ENCODE measurements at regions not wholly inside any gene's neighbourhood (a gene's known extent, or its start where the extent isn't known, plus 50 kb on each side); places are given as distances from the start of the nearest gene placed in this dataset.

DNA sequence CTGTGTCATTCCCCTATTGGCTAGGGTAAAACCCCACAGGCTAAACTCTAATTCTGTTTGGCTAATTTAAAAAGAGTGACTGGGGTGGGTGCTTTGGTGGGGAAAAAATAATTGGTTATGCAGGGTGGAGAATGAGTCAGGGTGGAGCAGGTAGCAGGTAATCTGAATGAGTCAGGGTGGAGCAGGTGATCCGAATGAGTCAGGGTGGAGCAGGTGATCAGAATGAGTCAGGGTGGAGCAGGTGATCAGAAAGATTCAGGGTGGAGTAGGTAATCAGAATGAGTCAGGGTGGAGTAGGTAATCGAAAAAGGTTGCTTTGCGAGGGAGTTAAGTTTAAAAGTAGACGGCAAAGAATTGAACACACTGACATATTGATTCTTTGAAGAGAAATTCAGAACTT lies 1218.8 kb upstream of the ATXN8OS start:
- CTCF ChIA-PET, result no interaction called here
- POLR2A ChIA-PET, result no interaction called here
- no peaks in the 10 kb centered on the region for H3K9me3 ChIP-seq (ENCODE audit: control insufficient read depth, insufficient read depth, low read depth, low read length)

DNA sequence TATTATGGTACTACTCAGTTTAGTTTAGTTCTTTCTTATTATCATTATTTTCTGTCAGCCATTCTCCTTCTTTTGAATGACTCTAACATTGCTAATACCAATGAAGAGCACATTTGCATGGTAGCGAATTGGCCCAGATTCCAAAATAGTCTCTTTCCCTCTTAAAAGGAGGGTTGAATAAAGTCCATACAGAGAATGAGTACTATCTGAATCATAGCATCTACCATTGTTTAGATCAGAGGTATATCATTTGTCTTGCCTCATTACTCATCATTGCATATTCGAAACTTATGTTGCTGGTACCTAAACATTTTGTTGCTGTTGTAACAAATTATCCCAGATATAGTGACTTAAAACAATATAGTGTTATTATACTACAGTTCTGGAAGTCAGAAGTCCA lies 1235.3 kb upstream of the ATXN8OS start:
- H3K36me3 ChIP-seq (ENCODE audit: control insufficient read depth in 2 of 2, insufficient read depth in 1 of 2, low read length in 2 of 2), result no peaks in the 10 kb centered on the region
- H3K9me3 ChIP-seq (ENCODE audit: control insufficient read depth, insufficient read depth, low read depth, low read length), result no peaks in the 10 kb centered on the region
- no peak overlapping the region for H3K27ac ChIP-seq (ENCODE audit: extremely low read depth, low read depth, low read length)
- POLR2A ChIA-PET, result no interaction called here
- H3K4me3 ChIP-seq (ENCODE audit: low read depth, low read length), result no peak overlapping the region
- TF ChIP-seq ZNF114 (tag by site-specific recombination; IDR thresholded peaks at IDR 0.05) (no peak), ZNF555 (tag by site-specific recombination; conservative IDR thresholded peaks at IDR 0.05) (no peak)
- CTCF ChIA-PET, result no interaction called here
- H3K4me1 ChIP-seq (ENCODE audit: control insufficient read depth, insufficient read depth, low read length), result no peaks in the 10 kb centered on the region

More for the DNA sequence above, 1218.8 kb upstream of the ATXN8OS start:
- Histone ChIP-seq H3K4me1 (ENCODE audit: control insufficient read depth, insufficient read depth, low read length) (no peaks in the 10 kb centered on the region), H3K36me3 (ENCODE audit: control insufficient read depth in 2 of 2, insufficient read depth in 1 of 2, low read length in 2 of 2) (no peaks in the 10 kb centered on the region), H3K27ac (ENCODE audit: extremely low read depth, low read depth, low read length) (no peak overlapping the region), H3K4me3 (ENCODE audit: low read depth, low read length) (no peak overlapping the region)
- TF ChIP-seq, protein P1, sequence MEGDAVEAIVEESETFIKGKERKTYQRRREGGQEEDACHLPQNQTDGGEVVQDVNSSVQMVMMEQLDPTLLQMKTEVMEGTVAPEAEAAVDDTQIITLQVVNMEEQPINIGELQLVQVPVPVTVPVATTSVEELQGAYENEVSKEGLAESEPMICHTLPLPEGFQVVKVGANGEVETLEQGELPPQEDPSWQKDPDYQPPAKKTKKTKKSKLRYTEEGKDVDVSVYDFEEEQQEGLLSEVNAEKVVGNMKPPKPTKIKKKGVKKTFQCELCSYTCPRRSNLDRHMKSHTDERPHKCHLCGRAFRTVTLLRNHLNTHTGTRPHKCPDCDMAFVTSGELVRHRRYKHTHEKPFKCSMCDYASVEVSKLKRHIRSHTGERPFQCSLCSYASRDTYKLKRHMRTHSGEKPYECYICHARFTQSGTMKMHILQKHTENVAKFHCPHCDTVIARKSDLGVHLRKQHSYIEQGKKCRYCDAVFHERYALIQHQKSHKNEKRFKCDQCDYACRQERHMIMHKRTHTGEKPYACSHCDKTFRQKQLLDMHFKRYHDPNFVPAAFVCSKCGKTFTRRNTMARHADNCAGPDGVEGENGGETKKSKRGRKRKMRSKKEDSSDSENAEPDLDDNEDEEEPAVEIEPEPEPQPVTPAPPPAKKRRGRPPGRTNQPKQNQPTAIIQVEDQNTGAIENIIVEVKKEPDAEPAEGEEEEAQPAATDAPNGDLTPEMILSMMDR (tag by site-specific recombination; IDR thresholded peaks at IDR 0.05), result no peak
- TF ChIP-seq, protein P2, sequence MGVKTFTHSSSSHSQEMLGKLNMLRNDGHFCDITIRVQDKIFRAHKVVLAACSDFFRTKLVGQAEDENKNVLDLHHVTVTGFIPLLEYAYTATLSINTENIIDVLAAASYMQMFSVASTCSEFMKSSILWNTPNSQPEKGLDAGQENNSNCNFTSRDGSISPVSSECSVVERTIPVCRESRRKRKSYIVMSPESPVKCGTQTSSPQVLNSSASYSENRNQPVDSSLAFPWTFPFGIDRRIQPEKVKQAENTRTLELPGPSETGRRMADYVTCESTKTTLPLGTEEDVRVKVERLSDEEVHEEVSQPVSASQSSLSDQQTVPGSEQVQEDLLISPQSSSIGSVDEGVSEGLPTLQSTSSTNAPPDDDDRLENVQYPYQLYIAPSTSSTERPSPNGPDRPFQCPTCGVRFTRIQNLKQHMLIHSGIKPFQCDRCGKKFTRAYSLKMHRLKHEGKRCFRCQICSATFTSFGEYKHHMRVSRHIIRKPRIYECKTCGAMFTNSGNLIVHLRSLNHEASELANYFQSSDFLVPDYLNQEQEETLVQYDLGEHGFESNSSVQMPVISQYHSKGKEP (tag by site-specific recombination; IDR thresholded peaks at IDR 0.05), result no peak
- TF ChIP-seq IKZF3 (tag by site-specific recombination; IDR thresholded peaks at IDR 0.05) (no peak), SP3 (tag by site-specific recombination; IDR thresholded peaks at IDR 0.05) (peak; percentile 24; the same call in 1 of the 2 replicates)

DNA sequence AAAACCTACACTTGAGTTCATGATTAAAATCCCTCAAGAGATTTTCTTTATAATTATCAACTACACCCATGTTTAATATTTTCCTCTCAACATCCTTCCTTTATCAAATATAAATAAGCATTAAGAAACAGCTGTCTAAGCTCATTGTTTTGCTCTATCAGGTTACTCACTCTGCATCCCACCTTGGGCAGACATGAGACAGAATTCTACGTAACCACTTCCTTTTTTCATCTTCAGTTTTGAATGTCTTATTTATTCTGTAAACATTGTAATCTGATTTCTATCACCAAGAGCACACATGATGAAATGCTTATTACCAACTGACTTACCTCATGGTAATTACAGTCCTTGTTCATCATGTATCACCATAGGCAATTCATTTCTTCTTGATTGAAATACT lies 1256.6 kb upstream of the ATXN8OS start:
- Histone ChIP-seq H3K4me1 (ENCODE audit: control insufficient read depth, insufficient read depth, low read length) (no peaks in the 10 kb centered on the region), H3K9me3 (ENCODE audit: control insufficient read depth, insufficient read depth, low read depth, low read length) (no peaks in the 10 kb centered on the region), H3K36me3 (ENCODE audit: control insufficient read depth in 2 of 2, insufficient read depth in 1 of 2, low read length in 2 of 2) (no peaks in the 10 kb centered on the region), H3K4me3 (ENCODE audit: low read depth, low read length) (no peak overlapping the region), H3K27ac (ENCODE audit: extremely low read depth, low read depth, low read length) (no peak overlapping the region)
- ChIA-PET POLR2A (no interaction called here), CTCF (no interaction called here)
- no peak for TF ChIP-seq ZNF501 (tag by site-specific recombination; IDR thresholded peaks at IDR 0.05)

DNA sequence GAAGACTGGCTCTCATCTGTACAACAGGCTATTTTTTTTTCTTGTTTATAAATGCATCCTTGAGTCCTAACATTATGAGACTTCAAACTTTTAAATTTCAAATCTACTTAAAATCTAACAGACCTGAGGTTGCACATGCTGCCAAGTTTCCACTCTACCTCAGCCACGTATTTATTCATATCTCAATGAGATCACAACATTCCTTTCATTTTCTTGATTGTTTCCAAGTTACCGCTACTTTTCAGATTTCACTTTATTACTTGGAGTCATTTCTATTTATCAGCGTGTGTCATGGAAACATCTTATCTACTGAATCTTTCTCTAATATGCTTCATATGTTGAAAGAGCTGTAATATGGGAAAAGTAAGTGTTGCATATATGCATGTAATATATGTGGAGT lies 1257.5 kb upstream of the ATXN8OS start:
- Histone ChIP-seq H3K9me3 (ENCODE audit: control insufficient read depth, insufficient read depth, low read depth, low read length) (no peaks in the 10 kb centered on the region), H3K27ac (ENCODE audit: extremely low read depth, low read depth, low read length) (no peak overlapping the region), H3K4me3 (ENCODE audit: low read depth, low read length) (no peak overlapping the region), H3K4me1 (ENCODE audit: control insufficient read depth, insufficient read depth, low read length) (no peaks in the 10 kb centered on the region), H3K36me3 (ENCODE audit: control insufficient read depth in 2 of 2, insufficient read depth in 1 of 2, low read length in 2 of 2) (no peaks in the 10 kb centered on the region)
- ChIA-PET CTCF (no interaction called here), POLR2A (no interaction called here)
- TF ChIP-seq ZNF239 (tag by site-specific recombination; IDR thresholded peaks at IDR 0.05) (no peak), HOXD13 (CRISPR knock-in tag; IDR thresholded peaks at IDR 0.05; ENCODE audit: borderline replicate concordance) (no peak), ZFP3 (tag by site-specific recombination; IDR thresholded peaks at IDR 0.05; ENCODE audit: low read depth) (no peak), PRDM1 (tag by site-specific recombination; IDR thresholded peaks at IDR 0.05) (no peak), ZNF747 (tag by site-specific recombination; IDR thresholded peaks at IDR 0.05) (no peak), RBAK (tag by site-specific recombination; IDR thresholded peaks at IDR 0.05) (no peak), ZNF16 (tag by site-specific recombination; IDR thresholded peaks at IDR 0.05; ENCODE audit: low read depth) (no peak), KLF7 (tag by site-specific recombination; IDR thresholded peaks at IDR 0.05; ENCODE audit: borderline replicate concordance) (no peak)
